ENCODE measurements at regions not wholly inside any gene's neighbourhood (a gene's known extent, or its start where the extent isn't known, plus 50 kb on each side); places are given as distances from the start of the nearest gene placed in this dataset.
"Not testable (repeated sequence)": the region's sequence is repeated elsewhere in the genome, so short reads cannot be mapped to it uniquely, and the experiment has no call there.

GRCh38 chr3:194043516-194043915 lies 92.4 kb upstream of the HES1 start:
- no peak for DNase-seq (ENCODE audit: low spot score)

- no peak for DNase-seq (ENCODE audit: low spot score)
Measured at GRCh38 chr3:194045289-194045688, 90.7 kb upstream of the HES1 start.

GRCh38 chr3:194045919-194046318 lies 90.0 kb upstream of the HES1 start:
- no peak for DNase-seq (ENCODE audit: low spot score)

- no peak for DNase-seq (ENCODE audit: low spot score)
Measured at GRCh38 chr3:194046531-194046930, 89.4 kb upstream of the HES1 start.

- peak; percentile 40 for DNase-seq (ENCODE audit: low spot score)
Measured at GRCh38 chr3:194046995-194047645, 88.8 kb upstream of the HES1 start.

GRCh38 chr3:194049394-194049793 lies 86.6 kb upstream of the HES1 start:
- DNase-seq (ENCODE audit: low spot score), result no peak

- DNase-seq (ENCODE audit: low spot score), result no peak
Measured at GRCh38 chr3:194050782-194051320, 85.1 kb upstream of the HES1 start.

- DNase-seq (ENCODE audit: low spot score), result no peak
Measured at GRCh38 chr3:194051366-194052149, 84.4 kb upstream of the HES1 start.

GRCh38 chr3:194053136-194053535 lies 82.8 kb upstream of the HES1 start:
- no peak for DNase-seq (ENCODE audit: low spot score)

GRCh38 chr3:194054016-194054415 lies 81.9 kb upstream of the HES1 start:
- no peak for DNase-seq (ENCODE audit: low spot score)

GRCh38 chr3:194054540-194054939 lies 81.4 kb upstream of the HES1 start:
- no peak for DNase-seq (ENCODE audit: low spot score)

GRCh38 chr3:194054961-194055360 lies 81.0 kb upstream of the HES1 start:
- DNase-seq (ENCODE audit: low spot score), result no peak

GRCh38 chr3:194056323-194056722 lies 79.6 kb upstream of the HES1 start:
- DNase-seq (ENCODE audit: low spot score), result not testable (repeated sequence)

- DNase-seq (ENCODE audit: low spot score), result no peak
Measured at GRCh38 chr3:194056731-194057415, 79.1 kb upstream of the HES1 start.

GRCh38 chr3:194057570-194058188 lies 78.3 kb upstream of the HES1 start:
- DNase-seq (ENCODE audit: low spot score), result no peak

- DNase-seq (ENCODE audit: low spot score), result peak; percentile 55
Measured at GRCh38 chr3:194058189-194058571, 77.8 kb upstream of the HES1 start.

- DNase-seq (ENCODE audit: low spot score), result no peak
Measured at GRCh38 chr3:194058753-194059152, 77.2 kb upstream of the HES1 start.

- no peak for DNase-seq (ENCODE audit: low spot score)
Measured at GRCh38 chr3:194061421-194062030, 74.4 kb upstream of the HES1 start.

- no peak for DNase-seq (ENCODE audit: low spot score)
Measured at GRCh38 chr3:194062830-194063229, 73.1 kb upstream of the HES1 start.

GRCh38 chr3:194064380-194065332 lies 71.3 kb upstream of the HES1 start:
- DNase-seq (ENCODE audit: low spot score), result peak; percentile 37

GRCh38 chr3:194067327-194067726 lies 68.6 kb upstream of the HES1 start:
- not testable (repeated sequence) for DNase-seq (ENCODE audit: low spot score)

Data from NAMALWA (cell line).